GM21737 (cell line): ENCODE measurements at regions not wholly inside any gene's neighbourhood (a gene's known extent, or its start where the extent isn't known, plus 50 kb on each side); places are given as distances from the start of the nearest gene placed in this dataset.

Experiments used
- ATAC-seq: cut with Tn5 transposase; IDR thresholded peaks from one replicate; pipeline ENCODE4 v1.9.1; 2021; ENCODE audit warnings: mild to moderate bottlenecking, moderate library complexity; ENCODE audit not compliant: unreplicated experiment

DNA sequence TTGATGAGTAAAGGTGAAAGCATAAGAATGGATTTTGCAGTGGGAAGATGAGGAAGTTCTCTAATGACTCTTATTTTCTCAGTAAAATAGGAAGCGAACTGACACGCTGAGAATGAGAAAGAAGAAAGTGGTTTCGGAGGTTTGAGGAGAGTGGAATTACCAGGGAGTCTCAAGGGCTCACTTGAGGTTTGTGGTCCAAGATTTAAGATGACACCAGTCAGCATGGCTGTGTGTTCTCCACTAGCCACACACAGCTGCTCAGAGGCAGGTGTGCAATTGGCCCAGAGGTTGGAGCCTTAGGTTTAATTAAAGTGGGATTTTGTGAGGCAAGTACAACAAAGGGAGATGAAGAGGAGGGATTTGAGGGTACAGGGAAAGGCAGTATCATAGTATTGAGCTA is 99.6 kb upstream of the NBEA start:
- ATAC-seq, result no peak

DNA sequence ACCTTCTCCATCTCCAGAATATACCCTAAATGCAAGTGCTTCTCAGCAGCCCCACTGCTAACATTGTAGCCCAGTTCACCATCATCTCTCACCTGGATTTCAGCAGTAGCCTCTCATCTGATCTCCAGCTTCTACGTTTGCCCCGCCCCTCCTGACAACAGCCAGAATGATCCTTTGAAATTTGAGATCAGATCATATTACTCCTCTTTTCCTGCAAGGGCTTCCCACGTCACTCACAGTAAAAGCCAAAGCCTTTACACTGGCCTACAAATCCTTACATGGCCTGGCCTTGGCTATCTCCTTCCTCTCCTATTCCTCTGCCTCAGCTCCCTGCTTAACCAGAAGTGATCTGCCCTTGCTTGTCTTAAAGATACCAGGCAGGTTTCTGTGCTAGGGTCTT is 94.3 kb upstream of the NBEA start:
- ATAC-seq, result no peak

DNA sequence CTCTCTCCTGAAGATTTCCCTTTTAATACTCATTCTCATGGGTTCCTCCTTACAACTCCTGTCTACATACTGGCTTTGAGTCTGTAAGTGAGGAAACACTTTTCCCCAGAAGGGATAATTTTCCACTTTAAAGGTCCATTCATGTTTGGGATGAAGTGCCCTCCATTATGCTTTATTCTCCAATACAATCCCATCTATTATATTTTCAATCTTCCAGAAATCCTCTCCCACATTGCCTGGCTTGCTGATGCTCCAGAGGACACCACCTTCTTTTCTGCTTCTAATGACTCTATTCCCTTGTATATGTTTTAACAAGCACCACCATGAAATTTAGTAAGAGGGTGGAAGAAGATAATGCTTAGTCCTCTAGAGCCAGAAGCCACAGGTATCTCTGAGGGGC is 92.7 kb upstream of the NBEA start:
- ATAC-seq, result no peak

DNA sequence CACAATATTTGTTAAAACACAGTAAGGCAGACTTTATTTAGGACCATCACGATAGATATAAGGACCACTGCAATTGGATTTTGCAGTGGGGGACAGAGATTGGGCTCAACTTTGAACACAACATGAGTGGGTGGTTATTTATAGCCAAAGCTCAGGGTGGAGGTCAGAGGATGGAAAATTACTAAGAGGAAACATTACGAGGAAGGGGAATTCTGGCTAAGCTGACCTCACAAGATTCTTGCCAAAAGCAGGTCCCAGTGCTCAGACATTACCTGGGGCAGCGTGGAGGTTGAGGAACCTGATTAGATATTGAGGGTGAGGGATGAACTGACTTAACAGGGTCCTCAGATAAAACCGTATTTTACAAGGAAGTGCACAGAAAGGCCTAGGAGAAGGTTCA is 88.9 kb upstream of the NBEA start:
- no peak for ATAC-seq

DNA sequence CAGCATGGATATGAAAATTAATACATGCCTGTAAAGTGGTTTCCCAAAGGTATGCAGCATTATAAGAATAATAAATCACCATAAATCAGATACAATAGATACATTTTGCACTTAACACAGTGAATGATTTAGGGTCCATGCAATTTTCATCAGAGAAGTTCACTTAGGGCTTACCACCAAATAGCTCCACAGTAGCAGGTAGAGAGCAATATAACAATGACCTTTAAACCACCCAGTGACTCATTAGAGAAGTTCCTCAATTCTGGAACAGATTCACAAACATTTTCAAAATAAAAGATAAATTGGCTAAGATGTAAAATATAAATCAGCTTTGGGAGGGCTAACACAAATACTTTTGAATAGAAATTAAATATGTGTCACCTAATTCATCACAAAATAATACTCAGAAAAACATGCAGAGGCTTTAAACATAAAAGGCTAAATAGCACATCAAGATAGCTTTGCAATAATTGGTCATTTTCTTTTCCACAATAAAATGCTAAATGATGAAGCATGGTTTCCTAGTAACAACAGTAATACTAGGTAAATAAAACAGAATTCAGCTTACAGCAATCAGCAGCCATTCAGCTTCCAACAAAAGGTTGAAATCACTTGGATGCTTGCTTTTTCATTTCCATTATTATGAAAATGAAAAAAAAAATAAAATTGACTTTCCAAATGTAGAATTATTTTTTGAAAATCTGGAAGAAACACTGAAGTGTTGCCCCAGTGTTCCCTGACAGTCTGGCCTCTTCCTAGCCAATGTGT is 84.3 kb upstream of the NBEA start:
- ATAC-seq, result no peak

DNA sequence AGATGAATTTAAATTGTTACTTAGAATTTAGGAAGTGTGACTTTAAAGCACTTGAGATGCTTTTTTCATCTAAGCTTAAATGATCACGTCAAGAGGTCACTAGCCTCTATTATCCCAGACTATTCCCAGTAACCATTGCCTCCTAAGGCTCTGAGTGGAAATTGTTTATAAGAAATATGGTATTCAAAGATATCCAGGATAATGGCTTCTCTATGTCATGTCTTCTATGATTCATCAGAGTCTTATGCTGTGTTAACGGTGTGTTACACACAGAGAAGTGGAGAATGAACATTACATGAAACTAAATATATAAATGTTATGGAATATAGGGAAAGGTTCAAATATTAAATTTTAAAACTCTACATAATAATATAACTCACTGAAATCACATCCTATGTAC is 79.8 kb upstream of the NBEA start:
- ATAC-seq, result no peak

DNA sequence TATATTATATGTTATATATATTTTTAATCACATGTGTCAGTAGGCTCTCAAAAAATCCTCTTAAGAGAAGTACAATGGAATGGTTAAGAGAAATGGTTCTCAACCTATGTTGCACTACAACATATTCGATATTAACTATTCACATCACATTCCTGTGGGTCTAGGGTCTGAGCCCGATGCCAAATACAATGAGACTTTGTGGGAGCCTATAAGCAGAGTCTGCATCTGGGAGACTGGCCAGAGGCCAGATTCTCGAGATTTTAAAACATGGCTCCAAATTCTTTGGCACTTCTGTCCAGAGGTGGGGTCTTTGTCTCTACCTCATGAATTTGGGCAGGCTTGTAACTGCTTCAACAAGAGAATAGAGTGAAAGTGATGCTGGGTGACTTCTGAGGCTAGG is 79.4 kb upstream of the NBEA start:
- ATAC-seq, result no peak

DNA sequence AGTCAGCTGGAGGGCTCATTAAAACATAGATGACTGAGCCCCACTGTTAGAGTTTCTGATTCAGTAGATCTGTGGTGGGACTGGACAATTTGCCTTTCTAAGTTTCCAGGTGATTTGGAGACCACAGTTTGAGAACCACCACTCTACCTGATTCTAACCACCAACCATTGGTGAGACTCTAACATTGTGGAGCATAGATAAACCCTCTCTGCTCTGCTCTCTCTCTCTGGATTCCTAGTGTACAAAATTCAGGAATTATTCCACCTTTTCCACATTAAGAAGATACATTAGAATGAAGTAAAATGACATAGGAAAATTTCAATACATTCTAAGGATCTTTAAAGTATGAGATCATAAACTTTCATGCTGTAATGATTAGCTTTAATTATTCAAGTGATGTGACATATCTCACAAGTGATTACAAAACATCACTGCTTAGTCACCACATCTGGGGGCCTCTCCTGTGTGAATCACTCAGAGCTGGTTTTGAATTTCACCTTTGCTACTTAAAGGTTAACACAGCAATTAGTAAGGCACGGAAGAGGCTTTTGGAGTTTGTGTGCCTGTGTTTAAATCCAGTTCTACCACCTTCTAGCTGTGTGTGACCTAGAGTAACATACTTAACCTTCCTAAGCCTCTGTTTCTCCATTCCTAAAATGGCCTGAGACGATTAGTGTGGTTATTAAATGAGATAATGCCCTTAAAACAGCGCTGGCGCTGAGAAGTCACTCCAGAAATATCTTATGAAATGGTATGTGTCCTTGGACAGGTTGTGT is 78.5 kb upstream of the NBEA start:
- no peak for ATAC-seq

DNA sequence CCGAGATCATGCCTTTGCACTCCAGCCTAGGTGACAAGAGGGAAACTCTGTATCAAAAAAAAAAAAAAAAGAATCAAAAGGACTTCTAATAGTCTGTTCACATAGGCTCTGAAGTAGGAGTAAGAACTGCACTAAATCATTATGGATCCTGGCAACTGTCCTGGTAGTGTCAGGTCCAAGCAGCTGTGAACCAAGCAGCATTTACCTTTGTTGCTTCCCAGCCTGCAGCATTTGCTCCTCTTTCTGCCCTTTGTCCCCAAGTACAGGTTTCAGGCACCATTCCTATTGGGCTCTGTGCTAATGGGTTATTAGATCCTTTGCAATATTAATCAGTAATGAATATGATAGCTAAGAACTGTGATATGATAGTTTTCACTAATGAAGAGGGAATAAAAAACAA is 77.4 kb upstream of the NBEA start:
- no peak for ATAC-seq

DNA sequence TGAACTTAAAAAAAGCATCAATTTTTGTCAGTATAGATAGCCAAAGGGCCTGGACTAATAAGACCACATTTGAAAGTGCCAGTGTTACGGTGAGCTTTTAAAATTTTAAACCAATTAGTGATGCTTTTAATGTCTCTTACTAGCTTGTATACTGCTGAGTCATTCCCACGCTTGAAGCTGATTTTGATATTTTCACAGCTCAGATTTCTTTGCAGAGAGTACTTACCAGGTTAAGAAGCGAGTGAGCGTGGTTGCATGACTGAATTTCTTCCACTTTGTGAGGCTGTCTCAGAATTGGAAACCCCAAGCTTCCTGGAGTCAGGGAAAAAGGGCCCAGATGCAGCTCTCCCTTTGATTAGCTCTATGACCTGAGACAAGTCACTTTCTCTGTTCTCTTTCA is 74.5 kb upstream of the NBEA start:
- ATAC-seq, result no peak

DNA sequence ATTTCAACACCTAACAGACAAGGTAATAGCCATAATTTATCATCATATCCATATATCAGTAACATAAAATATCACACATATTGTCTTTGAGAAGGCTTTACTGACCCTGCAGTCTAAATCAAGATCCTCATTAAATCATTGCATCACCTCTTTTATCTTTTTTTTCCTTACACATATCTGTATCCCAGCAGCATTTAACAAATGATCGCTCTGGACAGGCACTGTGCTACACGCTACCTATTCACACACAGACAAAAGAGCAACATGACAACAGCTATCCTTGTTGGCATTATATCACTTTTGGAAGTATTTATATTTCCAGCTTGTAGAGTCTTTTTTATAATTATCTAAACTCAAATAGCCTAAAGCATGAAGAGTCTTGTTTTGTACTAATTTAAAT is 73.3 kb upstream of the NBEA start:
- no peak for ATAC-seq

DNA sequence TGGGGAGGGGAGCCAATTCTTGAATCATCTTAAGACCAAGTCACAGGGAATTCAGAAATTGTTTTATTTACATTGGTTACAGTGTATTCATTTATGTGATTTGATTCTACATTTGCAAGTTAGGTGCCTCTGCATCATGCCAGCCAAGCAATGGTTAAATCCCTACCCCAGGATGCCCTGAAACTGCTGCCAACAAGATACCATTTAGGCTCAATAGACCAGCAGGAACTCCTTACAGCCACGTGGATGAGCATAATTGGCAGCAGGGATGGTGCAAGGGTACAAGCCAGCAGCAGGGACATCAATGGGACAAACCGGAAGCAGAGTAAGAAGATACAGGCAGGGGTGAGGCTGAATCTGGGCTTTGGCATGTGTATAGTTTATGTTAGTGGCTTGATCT is 72.4 kb upstream of the NBEA start:
- no peak for ATAC-seq

DNA sequence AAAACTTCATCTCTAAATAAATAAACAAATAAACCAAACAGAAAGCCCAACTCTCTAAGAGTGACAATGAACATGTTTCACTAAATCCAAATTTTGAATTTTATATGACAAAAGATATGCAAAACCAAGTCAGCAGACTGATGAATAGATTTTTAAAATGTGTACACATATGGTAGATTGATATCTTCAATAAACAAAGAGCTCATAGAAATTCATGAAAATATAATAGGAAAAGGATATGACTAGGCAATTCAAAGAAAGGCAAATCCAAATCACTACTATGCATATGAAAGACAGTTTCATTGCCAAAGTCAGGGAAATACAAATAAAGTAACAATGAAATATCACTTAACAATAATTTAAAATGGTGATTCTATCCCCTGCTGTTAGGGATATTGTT is 63.7 kb upstream of the NBEA start:
- ATAC-seq, result no peak

DNA sequence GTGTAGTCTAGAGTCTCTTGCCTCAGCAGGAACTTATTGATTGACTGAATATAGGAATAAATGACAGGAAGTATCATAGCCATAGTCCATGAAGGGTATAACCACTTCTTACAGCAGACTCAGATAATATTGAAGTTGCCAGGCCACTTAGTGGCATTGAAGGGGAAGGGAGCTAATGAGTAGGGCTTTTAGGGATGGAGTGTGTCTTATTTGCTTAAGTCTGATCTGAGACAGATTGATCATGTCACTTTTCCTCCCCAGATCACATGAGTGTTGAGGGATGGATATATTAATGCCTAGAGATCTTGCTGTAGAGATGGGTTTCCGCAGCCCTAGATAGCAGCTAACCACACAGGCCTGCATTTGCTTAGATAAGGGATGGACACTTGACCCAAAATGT is 62.2 kb upstream of the NBEA start:
- ATAC-seq, result no peak

DNA sequence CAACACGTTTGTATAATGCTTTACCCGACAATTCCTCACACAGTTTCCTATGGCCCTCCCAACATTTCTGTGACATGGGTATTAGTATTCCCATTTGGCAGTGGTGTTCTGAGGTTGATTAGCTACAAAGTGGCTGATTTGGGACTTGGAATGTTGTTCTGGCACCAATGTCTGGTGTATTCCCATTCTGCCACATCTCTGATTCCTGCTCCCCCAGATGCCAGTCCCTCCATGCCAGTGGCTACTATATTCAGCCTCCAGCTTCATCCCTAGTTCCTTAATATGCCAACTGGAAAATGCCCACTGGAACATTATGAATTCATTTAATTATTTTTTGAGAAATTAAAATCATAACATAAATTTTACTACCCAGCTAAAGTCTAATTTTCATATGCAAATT is 60.6 kb upstream of the NBEA start:
- no peak for ATAC-seq

DNA sequence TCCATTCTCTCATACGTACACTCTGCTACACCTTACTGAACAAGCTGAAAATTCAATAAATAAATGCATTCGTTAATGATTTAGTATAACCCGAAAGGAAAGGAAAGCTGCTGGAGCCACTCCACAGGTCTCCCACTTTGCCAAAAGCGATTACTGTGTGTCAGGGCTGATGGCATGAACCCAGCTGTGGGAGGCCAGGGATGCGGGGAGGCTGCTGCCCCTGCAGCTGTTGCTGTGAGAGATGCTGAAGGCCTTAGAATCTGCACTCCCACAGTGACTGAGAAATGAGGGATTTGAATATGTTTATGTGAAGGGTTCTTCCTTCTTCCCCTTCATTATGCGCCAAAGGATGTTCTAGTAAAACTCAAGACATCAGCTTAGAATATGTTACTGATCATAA is 58.7 kb upstream of the NBEA start:
- no peak for ATAC-seq

DNA sequence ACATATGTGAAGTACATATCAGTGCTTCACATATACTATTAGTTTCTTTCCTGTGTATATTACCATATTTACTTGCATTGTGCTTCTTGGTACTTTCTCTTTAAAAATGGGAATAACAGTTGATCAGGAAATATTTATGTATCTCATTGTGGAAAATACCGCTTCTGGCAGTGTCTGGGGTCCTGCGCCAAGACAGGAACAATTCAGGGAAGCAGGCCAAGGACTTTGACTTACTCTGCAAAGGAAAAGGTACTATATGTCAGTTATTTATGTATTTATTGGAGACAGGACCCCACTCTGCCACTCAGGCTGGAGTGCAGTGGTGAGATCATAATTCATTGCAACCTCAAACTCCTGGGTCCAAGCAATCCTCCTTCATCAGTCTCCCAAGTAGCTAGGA is 57.7 kb upstream of the NBEA start:
- ATAC-seq, result no peak

DNA sequence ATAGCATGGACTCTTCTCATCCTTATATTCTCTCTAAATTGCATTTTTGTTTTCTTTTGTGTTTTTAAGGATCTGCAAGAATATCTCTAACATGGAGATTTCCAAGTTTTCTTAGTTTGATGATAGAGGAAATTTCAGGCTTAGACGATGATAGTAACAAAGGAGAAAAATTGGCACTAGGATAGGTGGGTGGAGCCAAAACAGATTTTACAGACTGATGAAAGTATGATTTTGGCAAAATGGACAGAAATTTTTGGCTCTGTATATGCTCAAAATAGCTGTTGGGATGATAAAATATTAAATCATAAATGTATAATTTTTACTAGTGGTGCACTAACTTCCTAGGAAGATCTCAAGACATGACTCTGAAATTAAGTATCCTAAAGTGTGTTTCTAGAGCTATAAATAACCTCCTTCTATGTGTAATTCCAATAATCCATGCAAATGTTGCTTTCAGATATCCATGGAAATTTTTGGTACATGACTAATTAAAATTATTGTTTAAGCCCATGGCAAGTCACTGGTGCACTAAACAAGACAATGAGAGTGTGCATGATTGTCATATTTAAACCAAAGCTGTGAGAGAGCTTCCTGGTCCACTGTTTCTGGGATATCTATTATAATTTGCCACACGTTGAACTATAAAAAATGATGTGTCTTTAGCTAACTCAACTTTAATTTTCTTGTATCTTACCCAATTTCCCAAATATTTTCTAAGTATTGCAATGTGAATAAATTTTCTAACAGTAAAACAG is 55.8 kb upstream of the NBEA start:
- no peak for ATAC-seq

DNA sequence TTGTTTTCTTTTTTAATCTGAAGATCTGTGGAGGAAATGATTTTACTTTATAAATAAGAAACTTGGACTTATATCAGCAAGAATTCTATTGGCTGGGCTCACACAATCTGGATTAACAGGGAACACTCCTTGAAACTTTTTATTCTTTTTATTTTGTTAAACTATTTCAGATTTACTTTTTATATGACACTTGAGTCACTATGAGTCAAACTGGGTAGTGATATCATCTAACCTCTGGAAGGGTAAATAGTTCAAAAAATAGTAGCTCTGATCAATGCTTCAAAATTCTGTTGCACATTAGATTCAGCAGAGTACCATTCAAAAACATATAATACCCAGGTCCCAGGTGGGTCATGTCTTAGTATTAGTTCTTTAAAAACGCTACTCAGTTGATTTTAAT is 55.1 kb upstream of the NBEA start:
- no peak for ATAC-seq
